IPS-15b (cell line): ENCODE measurements at regions not wholly inside any gene's neighbourhood (a gene's known extent, or its start where the extent isn't known, plus 50 kb on each side); places are given as distances from the start of the nearest gene placed in this dataset.

Source experiments
- H3K27me3 ChIP-seq: one replicate; pipeline ENCODE4 v1.6.1; 2013; ENCODE audit warnings: low read length; ENCODE audit not compliant: control insufficient read depth, insufficient read depth
- H3K36me3 ChIP-seq: one replicate; pipeline ENCODE4 v1.6.1; 2013; ENCODE audit warnings: low read length; ENCODE audit not compliant: control insufficient read depth, insufficient read depth
- H3K4me1 ChIP-seq: one replicate; pipeline ENCODE4 v1.6.1; 2013; ENCODE audit warnings: mild to moderate bottlenecking, low read length; ENCODE audit not compliant: control insufficient read depth, insufficient read depth
- H3K4me3 ChIP-seq: one replicate; pipeline ENCODE4 v1.5.1; 2013; ENCODE audit warnings: low read depth, low read length
- H3K9ac ChIP-seq: one replicate; pipeline ENCODE4 v1.6.1; 2013; ENCODE audit warnings: low read depth, mild to moderate bottlenecking, low read length
- H3K9me3 ChIP-seq: one replicate; pipeline ENCODE4 v1.6.1; 2013; ENCODE audit warnings: mild to moderate bottlenecking, low read length; ENCODE audit not compliant: control insufficient read depth, insufficient read depth

DNA sequence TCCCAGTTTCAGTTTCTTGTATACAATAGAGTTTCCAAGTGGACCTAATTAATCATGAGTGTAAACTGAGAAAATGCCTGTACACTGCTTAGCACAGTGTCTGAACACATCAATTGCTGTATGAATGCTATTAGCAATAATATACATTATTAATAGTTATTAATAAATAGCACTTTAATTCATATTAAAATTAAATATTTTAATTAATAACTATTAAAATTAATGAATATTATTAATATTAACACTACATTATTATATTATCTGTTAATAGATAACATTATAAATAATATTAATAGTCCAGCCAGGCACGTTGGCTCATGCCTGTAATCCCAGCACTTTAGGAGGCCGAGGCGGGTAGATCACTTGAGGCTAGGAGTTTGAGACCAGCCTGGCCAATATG lies 244.9 kb upstream of the ANKRD55 start:
- H3K27me3 ChIP-seq: peaks cover 49% of the 10 kb centered on the region
- no peaks in the 10 kb centered on the region for H3K36me3 ChIP-seq
- no peaks in the 10 kb centered on the region for H3K9me3 ChIP-seq
- H3K4me3 ChIP-seq: no peak overlapping the region
- H3K4me1 ChIP-seq: peaks cover 7% of the 10 kb centered on the region
- no peak overlapping the region for H3K9ac ChIP-seq

DNA sequence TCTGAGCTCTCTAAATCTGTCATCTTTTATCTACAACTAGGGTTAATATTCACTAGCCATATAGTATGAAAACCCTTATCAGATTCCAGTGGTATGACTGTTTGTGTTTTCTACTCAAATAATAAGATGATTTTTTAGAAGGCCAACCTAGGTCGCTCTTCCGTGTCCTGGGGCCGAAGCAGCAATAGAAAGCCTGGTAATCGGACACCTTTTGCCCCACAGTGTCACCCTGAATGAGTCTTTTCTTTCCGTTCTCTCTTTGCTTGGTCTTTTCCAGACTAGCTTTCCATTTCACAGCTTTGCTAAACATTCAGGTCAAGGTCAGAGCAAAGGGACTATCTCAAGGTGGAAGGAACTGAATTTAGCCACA lies 243.3 kb upstream of the ANKRD55 start:
- H3K4me1 ChIP-seq: peaks cover 7% of the 10 kb centered on the region
- H3K9ac ChIP-seq: no peak overlapping the region
- H3K36me3 ChIP-seq: no peaks in the 10 kb centered on the region
- H3K4me3 ChIP-seq: no peak overlapping the region
- H3K27me3 ChIP-seq: peaks cover 35% of the 10 kb centered on the region
- no peaks in the 10 kb centered on the region for H3K9me3 ChIP-seq

DNA sequence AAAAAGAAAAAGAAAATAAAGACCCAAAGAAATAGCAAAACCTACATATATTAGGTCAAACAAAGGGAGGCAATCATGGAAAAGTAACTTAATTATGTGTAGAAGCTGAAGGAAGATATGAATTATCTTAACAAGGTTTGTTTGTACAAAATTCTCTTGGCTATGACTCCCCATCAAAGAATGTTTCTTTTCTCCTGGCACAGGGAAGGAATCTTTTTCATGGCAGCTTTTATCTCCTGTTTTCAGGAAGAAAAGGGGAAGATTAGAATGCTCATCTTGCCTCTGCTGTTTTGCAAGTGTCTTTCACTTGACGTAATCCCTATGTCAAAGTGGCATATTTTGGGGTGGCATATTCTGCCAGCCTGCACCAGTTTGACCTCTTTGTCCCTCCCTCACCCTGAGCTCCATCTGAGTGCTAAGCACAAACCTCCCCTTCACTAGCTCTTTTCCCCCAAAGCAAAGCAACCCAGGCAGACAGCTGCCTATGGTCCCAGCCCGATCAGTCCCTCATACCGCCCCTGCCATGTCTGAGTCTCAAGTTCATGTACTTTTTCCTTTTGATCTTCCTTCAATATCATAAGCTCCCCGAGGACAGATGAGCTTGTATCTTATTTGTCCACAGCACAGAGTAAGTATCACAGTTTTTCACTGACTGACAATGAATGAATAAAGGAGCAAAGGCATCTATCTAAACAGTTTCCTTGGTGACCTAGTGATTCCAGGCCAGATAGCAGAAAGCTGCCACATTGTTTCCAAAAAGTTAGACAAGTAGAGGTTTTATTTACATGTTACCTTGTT lies 242.8 kb upstream of the ANKRD55 start:
- H3K4me1 ChIP-seq: peaks cover 7% of the 10 kb centered on the region
- H3K9ac ChIP-seq: no peak overlapping the region
- H3K27me3 ChIP-seq: peaks cover 31% of the 10 kb centered on the region
- no peaks in the 10 kb centered on the region for H3K9me3 ChIP-seq
- no peaks in the 10 kb centered on the region for H3K36me3 ChIP-seq
- no peak overlapping the region for H3K4me3 ChIP-seq

DNA sequence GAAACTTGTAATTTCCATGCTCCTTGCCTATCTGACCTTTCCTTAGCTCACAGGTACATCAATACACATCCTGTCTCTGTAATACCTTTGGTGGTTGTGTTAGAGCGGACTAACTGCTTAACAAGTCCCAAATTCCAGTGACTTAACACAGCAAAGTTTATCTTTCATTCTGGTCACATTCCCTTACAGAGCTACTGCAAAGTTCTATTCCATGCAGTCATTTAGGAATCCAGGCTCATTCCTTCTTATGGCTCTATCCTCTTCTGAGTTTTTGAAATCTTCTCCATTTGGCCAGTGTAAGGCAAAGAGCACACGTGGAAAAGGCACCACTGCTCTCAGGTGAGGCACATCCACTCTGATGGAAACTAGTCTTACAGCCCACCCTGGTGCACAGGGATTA lies 238.6 kb upstream of the ANKRD55 start:
- Histone ChIP-seq H3K4me3 (no peak overlapping the region), H3K9me3 (no peaks in the 10 kb centered on the region), H3K4me1 (no peaks in the 10 kb centered on the region), H3K9ac (no peak overlapping the region), H3K27me3 (peaks cover 7% of the 10 kb centered on the region), H3K36me3 (no peaks in the 10 kb centered on the region)

DNA sequence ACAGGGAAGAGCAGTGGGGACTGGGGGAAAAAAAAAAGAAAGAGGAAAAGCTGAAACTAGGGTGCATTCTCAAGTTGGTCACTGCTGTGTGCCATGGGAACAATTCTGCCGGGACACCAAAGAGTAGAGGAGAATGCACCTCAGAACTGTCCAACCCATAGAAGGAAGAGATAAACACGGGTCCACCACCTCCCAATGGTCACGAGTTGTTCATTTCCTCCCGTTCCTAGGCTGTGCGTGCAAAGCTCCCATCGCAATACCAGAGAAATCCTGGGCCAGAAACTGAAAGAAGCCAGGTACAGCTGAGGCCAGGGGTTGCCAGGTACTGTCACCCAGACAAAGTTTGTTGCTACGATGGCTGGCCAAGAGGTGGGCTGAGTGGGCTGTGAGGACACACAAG lies 236.9 kb upstream of the ANKRD55 start:
- Histone ChIP-seq H3K27me3 (no peaks in the 10 kb centered on the region), H3K9ac (no peak overlapping the region), H3K4me1 (peaks cover 2% of the 10 kb centered on the region), H3K9me3 (no peaks in the 10 kb centered on the region), H3K36me3 (no peaks in the 10 kb centered on the region), H3K4me3 (no peak overlapping the region)

DNA sequence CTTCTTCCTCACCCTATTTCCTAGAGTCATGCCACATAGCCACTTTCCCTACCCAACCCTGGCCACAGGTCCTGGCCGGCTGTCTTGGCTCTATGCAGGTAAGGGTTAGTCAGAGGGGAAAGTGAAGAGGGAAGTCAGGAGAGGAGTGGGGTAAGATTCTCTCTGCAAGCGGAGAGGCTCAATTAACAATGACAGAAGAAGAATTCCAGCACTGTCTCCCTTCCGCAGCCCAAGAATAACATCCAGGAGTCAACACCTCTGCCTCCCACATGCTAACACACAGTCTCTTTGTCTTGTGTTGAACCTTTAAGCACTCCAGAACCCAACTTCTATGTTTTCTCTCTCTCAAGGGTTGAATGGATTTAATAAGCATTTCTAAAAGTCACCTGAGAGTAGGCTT lies 235.1 kb upstream of the ANKRD55 start:
- H3K9me3 ChIP-seq: no peaks in the 10 kb centered on the region
- H3K4me3 ChIP-seq: no peak overlapping the region
- H3K36me3 ChIP-seq: no peaks in the 10 kb centered on the region
- no peak overlapping the region for H3K9ac ChIP-seq
- no peaks in the 10 kb centered on the region for H3K27me3 ChIP-seq
- peaks cover 6% of the 10 kb centered on the region for H3K4me1 ChIP-seq

DNA sequence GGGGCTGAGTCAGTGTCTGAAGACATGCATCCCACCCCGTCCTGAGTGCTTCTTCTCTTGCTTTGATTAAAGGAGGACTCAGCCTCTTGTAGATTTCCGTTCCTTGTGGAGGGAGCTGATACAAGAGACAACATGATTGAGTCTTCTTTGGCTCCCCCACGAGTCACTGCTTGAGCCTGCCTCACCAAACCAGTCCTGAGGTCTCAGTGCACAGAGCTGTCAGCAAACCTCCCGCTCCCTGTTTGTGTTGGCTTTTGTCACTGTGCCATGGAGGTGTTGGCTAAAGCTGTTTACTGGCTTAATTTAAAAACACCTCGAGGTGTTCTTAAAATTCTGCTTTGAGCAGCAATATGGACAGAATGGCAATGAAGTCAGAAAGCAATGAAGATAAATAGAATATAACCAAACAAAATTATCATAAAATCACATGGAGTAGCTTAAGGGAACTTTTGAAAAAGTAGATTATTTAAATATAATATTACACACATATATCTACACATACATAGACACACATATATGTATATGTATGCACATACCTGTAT lies 234.1 kb upstream of the ANKRD55 start:
- H3K9ac ChIP-seq: no peak overlapping the region
- no peak overlapping the region for H3K4me3 ChIP-seq

DNA sequence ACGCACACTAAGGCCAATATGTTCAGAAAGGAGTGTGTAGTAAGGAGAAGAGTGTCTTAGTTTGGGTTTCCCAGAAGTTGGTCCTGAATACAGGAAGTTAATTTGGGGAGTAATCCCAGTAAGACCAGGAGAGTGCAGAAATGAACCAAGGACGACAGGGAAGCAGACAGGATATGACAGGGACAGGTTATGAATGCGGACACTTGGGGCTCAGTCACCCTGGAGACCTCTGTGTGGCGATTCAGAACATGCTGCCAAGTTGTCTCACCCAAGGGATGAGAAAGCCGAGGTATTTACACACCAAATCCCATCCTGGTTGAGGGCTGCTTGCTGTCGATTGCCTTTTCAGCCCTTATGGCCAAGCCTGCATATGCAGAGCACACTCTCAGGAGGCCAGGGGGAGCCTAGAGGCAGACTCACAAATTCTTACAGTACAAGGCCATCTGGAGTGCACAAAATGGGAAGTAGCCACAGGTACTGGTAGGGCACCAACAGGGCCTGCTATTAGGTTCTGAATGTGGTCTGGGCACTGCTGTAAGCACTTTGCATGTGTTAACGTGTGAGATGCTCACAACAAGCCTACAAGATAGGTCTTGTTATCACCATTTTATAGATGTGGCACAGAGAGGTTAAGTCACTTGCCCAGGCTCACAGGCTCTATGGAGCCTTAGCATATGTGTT lies 233.1 kb upstream of the ANKRD55 start:
- Histone ChIP-seq H3K9me3 (no peaks in the 10 kb centered on the region), H3K9ac (no peak overlapping the region), H3K4me3 (no peak overlapping the region), H3K27me3 (no peaks in the 10 kb centered on the region), H3K4me1 (peaks cover 6% of the 10 kb centered on the region), H3K36me3 (no peaks in the 10 kb centered on the region)

More for the DNA sequence above, 234.1 kb upstream of the ANKRD55 start:
- H3K27me3 ChIP-seq: no peaks in the 10 kb centered on the region
- H3K9me3 ChIP-seq: no peaks in the 10 kb centered on the region
- H3K4me1 ChIP-seq: peaks cover 6% of the 10 kb centered on the region
- H3K36me3 ChIP-seq: no peaks in the 10 kb centered on the region

DNA sequence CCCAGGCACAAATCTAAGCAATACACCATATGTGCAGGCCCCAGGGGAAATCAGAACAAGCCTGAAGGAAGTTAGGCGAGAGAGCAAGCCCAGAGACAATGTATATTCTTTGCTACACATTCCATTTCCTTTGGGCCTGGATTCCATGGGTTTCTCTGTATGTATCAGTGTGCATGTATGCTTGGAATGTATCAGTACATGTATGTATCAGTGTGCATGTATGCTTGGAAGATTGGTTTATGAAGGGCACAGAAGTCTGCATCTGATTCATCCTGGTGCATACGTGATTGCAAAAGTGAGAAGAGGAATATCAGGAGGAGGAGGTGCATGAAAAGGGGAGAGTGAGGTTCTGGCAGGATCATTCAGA lies 232.6 kb upstream of the ANKRD55 start:
- Histone ChIP-seq H3K9ac (no peak overlapping the region), H3K4me3 (no peak overlapping the region), H3K4me1 (peaks cover 6% of the 10 kb centered on the region)

DNA sequence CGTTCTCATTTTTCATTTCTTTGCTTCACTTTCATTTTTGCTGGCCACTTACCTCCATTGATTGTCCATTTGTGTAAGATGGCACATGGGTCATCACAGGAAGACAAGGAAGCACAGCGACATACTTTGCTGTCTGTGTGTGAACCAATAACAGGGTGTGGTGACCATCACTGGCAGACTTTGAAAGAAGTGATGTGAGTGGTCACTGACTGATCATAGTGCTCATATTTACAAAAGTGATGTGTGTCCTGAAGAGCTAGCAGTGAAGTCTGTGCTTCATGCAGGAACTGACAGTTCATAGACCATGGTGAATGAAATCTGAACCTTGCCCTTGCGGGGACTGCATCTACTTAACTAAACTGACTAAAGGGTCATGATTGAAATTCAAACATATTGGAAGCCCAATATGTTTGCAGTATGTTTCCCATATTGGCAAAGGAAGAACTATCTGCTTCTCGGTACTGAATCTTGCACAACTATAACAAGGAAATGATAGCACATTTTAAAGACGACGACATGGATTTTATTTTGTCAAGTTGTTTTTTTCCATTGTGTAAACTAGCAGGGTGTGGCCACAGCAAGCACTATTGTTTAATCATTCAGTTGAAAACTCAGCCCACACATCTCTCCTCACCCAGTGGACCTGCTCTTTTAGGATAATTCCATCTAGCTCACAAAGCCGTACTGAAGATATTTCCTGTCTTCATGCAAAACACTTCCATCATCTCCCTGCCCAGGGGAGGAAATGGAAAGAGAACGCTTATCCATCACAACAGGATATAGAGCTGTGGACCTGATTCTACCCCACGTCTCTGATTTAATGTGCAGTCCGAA lies 232.0 kb upstream of the ANKRD55 start:
- Histone ChIP-seq H3K27me3 (no peaks in the 10 kb centered on the region), H3K9ac (no peak overlapping the region), H3K9me3 (no peaks in the 10 kb centered on the region), H3K36me3 (no peaks in the 10 kb centered on the region), H3K4me1 (peaks cover 6% of the 10 kb centered on the region), H3K4me3 (no peak overlapping the region)

More for the DNA sequence above, 232.6 kb upstream of the ANKRD55 start:
- Histone ChIP-seq H3K36me3 (no peaks in the 10 kb centered on the region), H3K9me3 (no peaks in the 10 kb centered on the region), H3K27me3 (no peaks in the 10 kb centered on the region)

DNA sequence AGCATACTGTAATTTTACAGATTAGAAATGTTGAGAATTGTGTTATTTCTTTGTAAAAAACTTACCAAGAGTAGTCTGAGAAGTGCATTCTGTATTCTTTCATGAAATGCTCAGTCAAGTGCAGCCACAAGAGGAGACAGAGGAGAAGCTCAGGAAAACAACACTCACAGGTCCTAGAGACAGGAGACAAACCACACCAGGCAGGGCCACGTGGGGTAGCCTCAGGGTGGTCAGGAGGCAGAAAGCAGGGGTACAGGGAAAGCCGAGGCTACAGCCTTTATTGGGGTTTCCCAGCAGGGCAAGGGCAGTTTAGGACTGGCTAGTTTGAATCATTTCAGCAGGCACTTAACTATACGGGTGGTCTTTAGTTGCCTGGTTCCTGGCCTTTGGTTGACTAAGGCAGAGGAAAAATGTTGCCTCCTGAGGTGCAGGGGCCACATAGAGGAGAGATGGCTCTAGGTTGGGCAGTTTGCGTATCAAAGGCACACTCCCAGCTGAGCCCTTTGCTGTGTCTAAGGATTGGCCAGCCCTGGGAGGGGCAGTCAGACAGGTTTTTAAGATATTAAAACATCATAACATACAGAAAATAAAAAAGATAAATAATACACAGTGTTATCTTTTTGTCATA lies 230.9 kb upstream of the ANKRD55 start:
- no peaks in the 10 kb centered on the region for H3K27me3 ChIP-seq
- no peak overlapping the region for H3K9ac ChIP-seq
- H3K9me3 ChIP-seq: no peaks in the 10 kb centered on the region
- no peaks in the 10 kb centered on the region for H3K36me3 ChIP-seq
- H3K4me3 ChIP-seq: no peak overlapping the region
- H3K4me1 ChIP-seq: peaks cover 13% of the 10 kb centered on the region
